GM12892 (cell line): ENCODE measurements at regions not wholly inside any gene's neighbourhood (a gene's known extent, or its start where the extent isn't known, plus 50 kb on each side); places are given as distances from the start of the nearest gene placed in this dataset.

Source experiments
- POLR2A ChIP-seq: IDR thresholded peaks from 2 replicates; pipeline ENCODE4 v1.6.1; 2011; ENCODE audit warnings: low read depth, low read length, control low read depth
- POLR2AphosphoS5 ChIP-seq: IDR thresholded peaks from 2 replicates; pipeline ENCODE4 v1.6.1; 2011; ENCODE audit warnings: low read depth, low read length, control low read depth
- TAF1 ChIP-seq: IDR thresholded peaks from 2 replicates; pipeline ENCODE4 v1.6.1; 2011; ENCODE audit warnings: low read depth, mild to moderate bottlenecking, control low read depth, low read length, borderline replicate concordance

DNA sequence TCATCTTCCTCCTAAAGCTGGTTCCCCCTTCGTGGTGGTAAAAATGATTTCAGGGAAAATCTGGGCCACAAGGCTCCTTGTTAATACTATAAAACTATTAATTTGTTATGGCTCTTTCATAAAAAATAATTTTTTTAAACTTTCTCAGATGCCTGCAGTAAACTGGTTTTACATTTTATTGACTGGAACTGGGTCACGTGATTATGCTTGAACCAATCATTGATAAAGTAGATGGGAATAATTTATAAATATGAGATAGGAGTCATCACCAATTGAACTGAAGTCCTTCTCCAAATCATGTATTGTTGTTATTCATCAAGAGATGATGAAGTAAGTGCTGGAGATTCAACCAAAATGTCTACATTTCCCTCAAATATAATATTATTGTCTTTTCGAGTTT, 138.4 kb downstream of the SLC17A6 start:
- TF ChIP-seq POLR2AphosphoS5, result no peak
- no peak for TF ChIP-seq POLR2A
- no peak for TF ChIP-seq TAF1
